Esophagus mucosa (tissue), 1 donor: ENCODE measurements at regions not wholly inside any gene's neighbourhood (a gene's known extent, or its start where the extent isn't known, plus 50 kb on each side); places are given as distances from the start of the nearest gene placed in this dataset.
"Not testable (repeated sequence)": the region's sequence is repeated elsewhere in the genome, so short reads cannot be mapped to it uniquely, and the experiment has no call there.

Experiments used
- ATAC-seq: fragments of 200-7000 bp; cut with Tn5 transposase; one replicate; pipeline ENCODE4 v1.9.1; 2020
- donor health status: DM: yes; HTN: yes; CAD: no.

DNA sequence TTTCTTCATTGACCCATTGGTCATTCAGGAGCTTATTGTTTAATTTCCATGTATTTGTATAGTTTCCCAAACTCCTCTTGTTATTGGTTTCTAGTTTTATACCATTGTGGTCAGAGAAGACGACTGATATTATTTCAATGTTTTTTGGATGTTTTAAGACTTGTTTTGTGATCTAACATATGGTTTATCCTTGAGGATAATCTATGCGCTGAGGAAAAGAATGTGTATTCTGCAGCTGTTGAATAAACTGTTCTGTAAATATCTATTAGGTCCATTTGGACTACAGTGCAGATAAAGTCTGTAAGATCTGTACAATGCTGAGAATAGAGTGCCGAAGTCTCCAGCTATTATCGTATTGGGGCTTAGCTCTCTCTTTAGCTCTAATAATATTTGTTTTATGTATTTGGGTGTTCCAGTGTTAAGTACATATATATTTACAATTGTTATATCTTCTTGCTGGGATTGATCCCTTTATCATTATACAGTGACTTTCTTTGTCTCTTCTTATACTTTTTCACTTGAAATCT lies 223.3 kb upstream of the ZNF217 start:
- no peak for ATAC-seq

DNA sequence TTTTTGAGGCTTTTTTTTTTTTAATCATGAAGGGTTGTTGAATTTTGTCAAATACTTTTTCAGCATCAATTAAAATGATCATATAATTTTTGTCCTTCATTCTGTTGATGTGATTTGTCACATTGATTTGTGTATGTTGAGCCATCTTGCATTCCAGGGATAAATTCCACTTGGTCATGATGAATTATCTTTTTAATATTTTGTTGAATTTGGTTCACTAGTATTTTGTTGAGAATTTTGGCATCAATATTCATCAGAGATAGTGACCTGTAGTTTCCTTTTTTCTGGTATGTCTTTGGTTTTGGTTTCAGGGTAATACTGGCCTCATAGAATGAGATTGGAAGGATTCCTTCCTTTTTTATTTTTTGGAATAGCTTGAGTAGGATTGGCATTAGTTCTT lies 221.9 kb upstream of the ZNF217 start:
- no peak for ATAC-seq

DNA sequence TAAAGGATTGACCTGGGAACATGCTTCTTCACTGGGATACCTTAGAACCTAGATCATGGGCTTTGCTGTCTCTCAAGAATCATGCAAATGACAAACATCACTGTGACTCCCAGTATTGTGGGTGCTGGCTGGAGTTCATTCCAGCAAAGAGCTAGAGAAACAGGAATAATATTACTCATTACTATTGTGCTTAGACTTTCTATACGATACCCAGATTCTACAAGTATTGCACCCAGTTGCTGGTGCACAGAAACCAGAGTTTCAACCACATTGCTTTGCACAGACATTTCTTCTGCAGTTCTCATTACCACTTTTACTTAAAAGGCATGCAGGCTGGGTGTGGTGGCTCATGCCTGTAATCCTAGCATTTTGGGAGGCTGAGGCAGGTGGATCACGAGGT lies 220.4 kb upstream of the ZNF217 start:
- ATAC-seq = peak; percentile 63

DNA sequence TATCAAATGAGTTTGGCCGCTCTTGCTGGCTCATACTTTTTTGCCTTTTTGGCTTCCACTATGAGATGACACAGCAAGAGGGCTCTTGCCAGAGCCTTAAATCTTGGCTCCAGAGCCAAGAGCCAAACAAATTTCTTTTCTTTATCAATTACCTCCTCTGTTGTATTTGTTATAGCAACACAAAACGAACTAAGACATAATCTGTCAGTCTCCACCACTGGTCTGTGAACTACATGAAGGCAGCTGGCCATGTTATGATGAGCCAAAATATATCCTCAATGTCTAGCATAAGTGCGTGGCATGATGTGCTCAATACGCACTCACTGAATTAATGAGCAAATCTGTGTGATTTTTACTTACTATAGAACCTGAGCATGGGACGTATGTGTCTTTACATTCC lies 220.0 kb upstream of the ZNF217 start:
- ATAC-seq = no peak

DNA sequence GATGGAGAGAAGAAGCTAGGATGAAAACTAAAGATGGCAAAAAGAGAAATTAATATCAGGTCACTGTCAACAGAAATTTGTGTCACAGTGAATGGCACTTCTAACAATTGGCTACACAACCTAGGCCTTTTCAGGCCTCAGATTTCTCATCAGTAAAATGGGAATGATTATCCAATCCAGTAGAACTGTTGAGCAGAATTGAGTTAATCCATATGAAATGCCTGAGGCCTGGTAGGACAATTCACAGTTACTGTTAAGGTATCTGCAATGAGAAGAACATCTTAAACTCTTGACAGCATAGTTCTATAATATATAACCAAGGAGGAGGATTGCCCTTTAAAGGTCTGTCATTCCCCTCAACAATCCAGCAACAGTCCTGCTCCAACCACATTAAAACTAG lies 217.9 kb upstream of the ZNF217 start:
- no peak for ATAC-seq

DNA sequence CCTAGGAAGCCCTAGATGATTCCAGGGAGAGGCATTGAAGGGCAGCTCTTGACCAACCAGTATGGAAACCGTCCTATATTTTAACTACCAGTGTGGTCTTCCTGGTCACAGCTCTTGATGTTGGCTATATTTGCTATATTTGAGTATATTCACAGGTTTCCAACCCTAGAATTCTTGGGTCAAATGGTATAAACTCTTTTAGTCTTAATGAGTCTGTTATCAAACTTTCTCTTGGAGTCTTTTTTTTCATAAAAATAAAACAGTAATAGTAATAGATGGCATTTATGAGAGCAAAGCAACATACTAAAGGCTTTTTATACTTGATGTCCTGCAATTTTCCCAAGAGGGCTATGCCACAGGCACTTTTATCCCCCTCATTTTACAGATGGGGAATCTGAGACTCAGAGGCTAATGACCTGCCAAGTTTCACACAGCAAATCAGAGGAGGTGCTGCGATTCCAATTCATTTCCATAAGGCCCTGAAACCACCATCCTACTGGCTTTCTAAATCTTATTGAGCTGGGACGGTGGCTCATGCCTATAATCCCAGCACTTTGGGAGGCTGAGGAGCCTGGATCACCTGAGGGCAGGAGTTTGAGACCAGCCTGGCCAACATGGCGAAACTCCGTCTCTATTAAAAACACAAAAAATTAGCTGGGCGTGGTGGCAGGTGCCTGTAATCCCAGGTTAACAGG lies 217.2 kb upstream of the ZNF217 start:
- ATAC-seq = no peak

DNA sequence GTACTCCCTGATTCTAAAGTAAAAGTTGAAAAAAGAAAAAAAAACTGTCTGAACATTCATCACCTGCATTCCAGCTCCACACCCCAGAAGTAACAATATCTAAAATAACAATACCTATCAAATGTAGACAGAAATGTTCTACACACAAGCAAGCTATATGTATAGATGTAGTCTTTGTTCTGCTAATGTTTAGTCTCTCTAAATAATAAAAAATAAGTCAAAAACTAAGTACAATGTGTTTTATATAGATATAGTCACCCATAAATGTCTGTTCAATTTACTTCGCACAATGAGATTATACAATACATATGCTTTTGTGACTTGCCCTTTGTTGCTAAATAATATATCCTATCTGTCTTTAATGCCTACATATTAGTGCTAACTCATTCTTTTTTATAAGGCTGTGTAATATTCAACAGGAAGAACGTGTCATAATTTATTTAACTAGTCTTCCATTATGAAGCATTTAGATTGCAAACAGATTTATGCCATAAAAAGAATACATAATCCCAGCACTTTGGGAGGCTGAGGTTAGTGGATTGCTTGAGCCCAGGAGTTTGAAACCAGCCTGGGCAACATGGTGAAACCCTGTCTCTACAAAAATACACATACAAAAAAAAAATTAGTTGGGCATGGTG lies 216.2 kb upstream of the ZNF217 start:
- no peak for ATAC-seq

DNA sequence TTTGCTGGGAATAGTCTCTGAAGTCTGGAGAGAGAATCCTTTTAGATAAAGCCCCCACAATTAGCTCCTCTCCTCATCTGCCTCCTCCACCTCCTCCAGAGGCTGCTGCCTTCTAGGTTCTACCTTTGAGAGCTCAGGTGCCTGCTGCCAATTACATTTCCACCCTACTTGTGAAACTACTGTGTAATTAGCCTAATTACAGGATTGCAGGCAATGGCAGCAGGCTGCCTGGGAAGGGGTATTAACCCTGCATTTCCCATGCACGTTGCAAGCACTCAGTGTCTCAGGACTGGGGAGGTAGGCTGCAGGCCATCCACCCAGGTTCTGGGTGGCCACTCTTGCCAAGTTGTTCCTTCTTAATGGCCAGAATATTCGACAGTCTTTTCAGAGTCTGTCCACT lies 215.6 kb upstream of the ZNF217 start:
- no peak for ATAC-seq

DNA sequence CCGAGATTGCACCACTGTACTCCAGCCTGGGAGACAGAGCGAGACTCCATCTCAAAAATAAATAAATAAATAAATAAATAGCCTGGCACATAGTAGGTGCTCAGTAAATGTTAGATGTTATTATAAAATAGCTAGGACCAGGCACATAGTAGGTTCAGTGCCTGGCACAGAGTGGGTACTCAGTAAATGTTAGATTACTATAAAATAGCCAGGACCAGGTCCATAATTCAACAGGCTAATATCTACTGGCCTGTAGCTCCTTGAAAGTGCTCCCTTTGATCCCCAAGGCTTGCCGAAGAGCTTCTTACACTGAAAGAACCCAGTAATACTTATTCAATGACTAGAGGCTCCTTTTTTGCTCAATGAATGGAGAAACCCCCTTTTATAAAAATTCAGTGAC lies 215.1 kb upstream of the ZNF217 start:
- ATAC-seq = no peak

DNA sequence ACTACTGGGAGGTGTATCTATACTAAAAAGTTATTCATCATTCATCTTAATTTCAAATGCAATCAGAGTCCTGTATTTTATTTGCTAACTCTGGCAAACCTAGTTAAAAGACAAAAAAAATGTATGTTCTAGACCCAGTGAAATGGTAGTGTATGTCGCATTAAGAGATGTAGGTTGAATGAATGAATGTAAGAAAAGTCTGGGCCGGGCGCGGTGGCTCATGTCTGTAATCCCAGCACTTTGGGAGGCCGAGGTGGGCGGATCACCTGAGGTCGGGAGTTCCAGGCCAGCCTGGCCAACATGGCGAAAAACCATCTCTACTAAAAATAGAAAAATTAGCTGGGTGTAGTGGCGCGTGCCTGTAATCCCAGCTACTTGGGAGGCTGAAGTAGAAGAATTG lies 214.7 kb upstream of the ZNF217 start:
- not testable (repeated sequence) for ATAC-seq

DNA sequence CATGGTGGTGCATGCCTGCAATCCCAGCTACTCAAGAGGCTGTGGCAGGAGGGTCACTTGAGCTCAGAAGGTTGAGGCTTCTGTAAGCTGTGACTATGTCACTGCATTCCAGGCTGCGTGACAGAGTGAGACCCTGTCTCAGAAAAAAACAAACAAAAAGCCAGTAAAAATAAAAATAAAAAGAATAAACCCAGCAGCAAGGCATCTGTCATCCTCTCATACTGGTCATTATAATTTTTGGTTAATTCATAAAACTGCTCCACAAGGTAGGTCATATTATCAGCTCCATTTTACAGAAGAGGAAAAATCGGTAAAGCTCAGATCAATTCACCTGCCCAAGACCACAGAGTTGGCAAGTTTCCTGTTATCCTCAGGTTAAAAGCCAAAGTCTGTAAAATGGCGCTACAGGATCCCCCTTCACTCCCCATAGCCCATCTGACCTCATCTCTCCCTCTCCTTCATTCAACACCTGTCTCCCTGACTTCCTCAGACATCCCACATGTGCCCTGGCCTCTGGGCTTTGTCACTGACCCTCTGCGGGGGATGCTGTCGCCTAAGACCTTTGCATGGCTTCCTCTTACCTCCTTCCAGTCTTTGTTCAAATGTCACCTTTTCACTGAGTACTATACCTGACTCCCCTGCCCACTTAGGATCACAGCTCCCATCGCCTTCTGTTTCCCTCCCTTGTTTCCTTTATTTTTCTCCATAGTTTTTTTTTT lies 213.2 kb upstream of the ZNF217 start:
- no peak for ATAC-seq

DNA sequence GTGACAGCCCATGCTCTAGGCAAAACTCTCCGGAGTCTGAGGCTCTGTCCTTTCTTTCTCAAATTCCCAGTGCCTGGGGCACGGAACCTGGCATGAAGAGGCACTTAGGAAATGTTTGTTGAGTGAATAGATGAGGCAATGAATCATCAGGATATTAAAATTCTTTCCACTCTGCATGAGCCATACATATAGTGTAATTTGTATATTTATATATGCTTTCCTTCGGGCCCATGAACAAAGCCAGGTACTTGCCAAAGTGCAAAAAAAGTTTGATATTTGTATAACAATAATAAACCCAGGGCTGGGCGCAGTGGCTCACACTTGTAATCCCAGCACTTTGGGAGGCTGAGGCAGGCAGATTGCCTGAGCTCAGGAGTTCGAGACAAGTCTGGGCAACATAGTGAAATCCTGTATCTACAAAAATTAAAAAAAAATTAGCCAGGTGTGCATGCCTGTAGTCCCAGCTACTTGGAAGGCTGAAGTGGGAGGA lies 212.3 kb upstream of the ZNF217 start:
- ATAC-seq = peak; percentile 91

DNA sequence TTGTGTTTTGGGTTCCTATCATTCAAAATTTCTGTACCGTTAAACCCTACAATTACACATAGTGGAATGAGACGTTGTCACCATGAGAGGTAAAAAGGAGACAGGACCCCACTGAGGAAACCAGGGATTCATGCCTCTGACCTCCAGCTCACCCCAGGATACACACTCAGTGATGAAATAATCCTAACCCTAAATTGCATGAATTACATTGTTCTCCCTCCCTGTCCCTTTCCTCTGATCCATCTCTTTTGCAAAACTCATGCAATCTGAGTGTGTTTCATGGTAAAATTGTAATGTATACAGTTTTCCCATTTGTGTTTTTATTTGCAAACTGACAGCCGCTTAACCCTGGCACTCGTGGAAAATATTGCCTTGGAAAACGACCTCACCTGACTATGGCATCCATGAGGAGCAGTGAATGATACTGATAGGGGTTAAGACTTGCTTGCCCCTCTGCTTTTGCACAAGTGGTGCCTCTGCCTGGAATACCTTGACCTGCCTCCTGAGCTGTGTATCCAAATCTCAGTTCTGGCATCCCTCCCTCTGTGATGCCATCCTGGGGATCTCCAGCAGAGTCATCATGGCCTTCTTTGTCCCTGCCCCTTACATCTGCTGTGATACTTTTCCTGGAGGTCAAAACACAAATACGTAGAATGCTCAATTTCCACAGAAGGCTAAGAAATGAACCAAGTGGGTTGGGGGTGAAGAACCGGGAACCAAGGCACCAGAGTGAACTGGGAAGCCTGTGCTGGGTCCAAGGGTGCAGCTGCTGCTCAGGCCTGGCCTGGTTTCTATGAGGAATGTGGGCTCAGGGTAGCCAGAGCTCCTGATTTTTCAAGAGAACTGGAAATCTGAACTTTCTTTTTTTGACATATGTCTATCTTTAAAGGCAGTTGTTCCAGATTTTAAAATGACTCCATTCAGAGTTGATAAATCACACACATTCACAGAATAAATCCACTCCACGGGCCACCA lies 211.6 kb upstream of the ZNF217 start:
- no peak for ATAC-seq

DNA sequence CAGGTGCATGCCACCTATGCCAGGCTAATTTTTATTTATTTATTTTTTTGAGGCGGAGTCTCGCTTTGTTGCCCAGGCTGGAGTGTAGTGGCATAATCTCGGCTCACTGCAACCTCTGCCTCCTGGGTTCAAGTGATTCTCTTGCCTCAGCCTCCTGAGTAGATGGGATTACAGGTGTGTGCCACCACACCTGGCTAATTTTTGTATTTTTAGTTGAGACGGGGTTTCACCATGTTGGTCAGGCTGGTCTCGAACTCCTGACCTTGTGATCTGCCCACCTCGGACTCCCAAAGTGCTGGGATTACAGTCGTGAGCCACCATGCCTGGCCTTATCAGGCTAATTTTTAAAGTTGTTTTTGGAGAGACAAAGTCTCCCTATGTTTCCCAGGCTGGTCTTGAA lies 210.7 kb upstream of the ZNF217 start:
- not testable (repeated sequence) for ATAC-seq

DNA sequence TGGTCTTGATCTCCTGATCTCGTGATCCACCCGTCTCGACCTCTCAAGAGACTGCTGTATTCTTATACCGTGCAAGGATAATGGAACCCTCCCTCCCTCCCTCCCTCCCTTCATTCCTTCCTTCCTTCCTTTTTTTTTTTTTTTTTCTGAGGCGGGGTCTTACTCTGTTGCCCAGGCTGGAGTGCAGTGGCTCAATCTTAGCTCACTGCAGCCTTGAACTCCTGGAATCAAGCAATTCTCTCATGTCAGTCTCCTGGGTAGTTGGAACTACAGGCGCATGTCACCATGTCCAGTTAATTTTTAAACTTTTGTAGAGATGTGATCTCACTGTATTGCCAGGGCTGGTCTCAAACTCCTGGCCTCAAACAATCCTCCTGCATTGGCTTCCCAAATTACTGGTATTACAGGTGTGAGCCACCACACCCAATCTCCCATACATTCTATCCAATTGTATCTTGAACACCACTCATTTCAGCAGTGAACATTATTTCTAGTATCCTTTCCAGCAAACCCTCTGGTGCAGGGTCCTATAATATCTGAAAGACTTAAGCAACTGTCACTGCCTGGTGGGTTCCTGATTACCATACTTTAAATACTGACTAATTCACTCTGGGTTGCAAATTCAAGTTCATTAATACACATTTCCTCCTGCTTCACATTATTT lies 210.0 kb upstream of the ZNF217 start:
- no peak for ATAC-seq

DNA sequence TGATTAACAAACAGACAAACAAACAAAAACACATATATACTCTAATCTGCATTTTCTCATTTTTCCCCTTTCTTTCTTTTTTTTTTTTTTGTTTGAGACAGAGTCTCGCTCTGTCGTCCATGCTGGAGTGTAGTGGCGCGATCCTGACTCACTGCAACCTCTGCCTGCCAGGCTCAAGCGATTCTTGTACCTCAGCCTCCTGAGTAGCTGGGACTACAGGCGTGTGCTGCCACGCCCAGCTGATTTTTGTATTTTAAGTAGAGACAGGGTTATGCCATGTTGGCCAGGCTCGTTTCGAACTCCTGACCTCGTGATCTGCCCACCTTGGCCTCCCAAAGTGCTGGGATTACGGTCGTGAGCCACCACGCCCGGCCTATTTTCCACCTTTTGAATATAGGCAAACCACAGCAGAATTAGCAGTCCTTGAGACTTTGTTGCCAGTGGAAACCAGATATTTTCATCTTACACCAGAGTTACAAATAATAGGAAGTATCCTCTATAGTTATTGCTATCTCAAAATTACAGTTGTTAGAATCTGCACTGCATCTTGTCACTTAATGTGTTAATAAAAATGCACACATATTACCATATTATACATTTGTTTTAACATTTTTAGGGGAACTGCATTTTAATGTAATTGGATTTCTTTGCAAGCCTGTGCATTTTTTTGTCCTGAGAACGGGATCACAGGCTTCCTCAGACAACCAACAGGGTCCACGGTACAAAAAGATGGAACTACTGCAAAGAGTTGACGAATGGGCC lies 208.2 kb upstream of the ZNF217 start:
- no peak for ATAC-seq

DNA sequence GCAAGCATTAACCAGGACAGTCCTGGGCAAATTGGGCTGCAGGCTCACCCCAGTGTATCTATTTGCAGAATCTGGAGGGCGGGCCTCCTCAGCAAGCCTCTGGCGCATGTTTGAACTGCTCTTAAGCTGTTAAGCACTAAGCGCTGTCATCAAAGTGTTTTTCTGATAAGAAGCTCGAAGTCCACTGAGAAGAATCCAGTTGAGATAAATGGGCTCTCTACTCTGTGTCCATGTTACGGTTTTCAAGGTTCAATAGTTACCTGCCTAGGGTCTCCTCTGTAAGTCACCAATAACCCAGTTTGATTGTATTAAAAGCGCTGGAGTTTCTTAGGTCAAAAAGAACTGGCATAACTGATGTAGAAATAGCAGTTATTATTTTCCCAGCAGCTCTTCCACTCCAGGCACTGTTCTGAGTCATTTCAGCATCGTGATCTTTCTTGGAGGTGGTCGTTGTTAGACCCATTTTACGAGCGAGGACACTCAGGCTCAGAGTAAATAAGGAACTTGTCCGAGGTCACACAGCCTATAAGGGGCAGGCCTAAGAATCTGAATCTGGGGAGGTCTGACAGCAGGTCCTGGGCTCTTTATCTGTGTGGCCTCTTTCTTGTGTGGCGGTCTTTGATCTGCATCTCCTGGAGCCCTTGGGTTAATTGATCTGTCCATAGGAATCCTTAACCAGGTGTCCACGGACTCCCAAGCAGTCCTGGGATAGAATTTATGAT lies 207.4 kb upstream of the ZNF217 start:
- ATAC-seq = no peak

DNA sequence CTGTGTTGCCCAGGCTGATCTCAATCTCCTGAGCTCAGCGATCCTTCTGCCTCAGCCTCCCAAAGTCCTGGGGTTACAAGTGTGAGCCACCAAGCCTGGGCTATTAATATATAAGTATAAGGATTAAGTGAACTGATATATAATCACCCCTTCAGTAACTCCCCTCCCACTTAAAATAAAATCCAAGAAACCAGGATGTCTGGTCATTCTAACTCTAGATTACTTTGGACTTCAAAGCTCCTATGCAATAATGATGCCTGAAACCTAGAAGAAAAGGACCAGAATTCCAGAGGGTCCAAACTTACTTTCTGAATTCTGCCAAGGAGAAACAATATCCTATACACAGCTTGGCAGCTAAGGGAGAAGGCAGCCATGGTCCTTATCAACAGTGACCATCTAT lies 206.8 kb upstream of the ZNF217 start:
- no peak for ATAC-seq

DNA sequence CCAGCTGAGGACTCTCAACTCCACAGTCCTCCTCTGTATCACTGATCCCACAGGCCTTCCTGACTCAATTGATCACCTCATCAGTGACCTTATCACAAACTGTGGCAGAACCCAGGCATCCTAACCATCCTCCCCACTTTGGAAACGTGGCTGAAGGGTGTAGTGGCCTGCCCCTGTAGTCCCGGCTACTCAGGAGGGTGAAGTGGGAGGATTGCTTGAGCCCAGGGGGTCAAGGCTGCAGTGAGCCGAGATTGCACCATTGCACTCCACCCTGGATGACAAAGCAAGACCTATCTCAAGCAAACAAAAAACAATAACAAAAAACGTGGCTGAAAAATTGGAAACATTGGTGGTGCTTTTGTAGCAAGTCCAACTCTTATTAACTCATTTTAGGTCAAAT lies 203.4 kb upstream of the ZNF217 start:
- no peak for ATAC-seq

DNA sequence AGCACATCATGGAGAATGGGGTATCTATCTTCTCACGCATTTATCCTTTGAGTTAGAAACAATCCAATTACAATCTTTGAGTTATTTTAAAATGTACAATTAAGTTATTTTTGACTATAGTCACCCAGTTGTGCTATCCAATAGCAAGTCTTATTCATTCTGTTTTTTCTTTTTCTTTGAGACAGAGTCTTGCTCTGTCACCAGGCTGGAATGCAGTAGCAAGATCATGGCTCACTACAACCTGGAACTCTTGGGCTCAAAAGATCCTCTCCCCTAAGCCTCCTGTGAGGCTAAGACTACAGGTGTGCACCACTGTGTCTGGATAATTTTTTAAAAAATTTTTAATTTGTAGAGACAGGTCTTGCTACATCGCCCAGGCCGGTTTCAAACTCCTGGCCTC lies 201.5 kb upstream of the ZNF217 start:
- ATAC-seq = no peak
